ENCODE measurements at regions not wholly inside any gene's neighbourhood (a gene's known extent, or its start where the extent isn't known, plus 50 kb on each side); places are given as distances from the start of the nearest gene placed in this dataset.
A peak's percentile ranks its signal among the peaks of the same experiment; 100 is the strongest.

- Histone ChIP-seq H3K36me3 (ENCODE audit: control insufficient read depth in 5 of 5, insufficient read depth in 5 of 5, low read length in 5 of 5) (no peaks in the 10 kb centered on the region), H3K4me3 (ENCODE audit: low read depth in 1 of 5, low read length in 5 of 5) (no peak overlapping the region), H3K9ac (ENCODE audit: low read length in 5 of 5) (no peak overlapping the region), H3K27me3 (ENCODE audit: control insufficient read depth in 5 of 5, insufficient read depth in 4 of 5, low read length in 5 of 5) (no peaks in the 10 kb centered on the region), H3K27ac (ENCODE audit: low read depth, low read length) (no peak overlapping the region), H3K9me3 (ENCODE audit: control insufficient read depth in 5 of 5, low read length in 5 of 5) (no peaks in the 10 kb centered on the region), H3K4me1 (ENCODE audit: control insufficient read depth in 5 of 5, insufficient read depth in 5 of 5, low read length in 5 of 5) (peaks cover 0 to 14% (median 3%) of the 10 kb centered on the region in 5 donors)
These were observed 72.1 kb downstream of the PHLDA1 start for GRCh38 chr12:75959506-75959905.

- Histone ChIP-seq H3K9ac (ENCODE audit: low read length in 5 of 5) (no peak overlapping the region), H3K9me3 (ENCODE audit: control insufficient read depth in 5 of 5, low read length in 5 of 5) (no peaks in the 10 kb centered on the region), H3K27me3 (ENCODE audit: control insufficient read depth in 5 of 5, insufficient read depth in 4 of 5, low read length in 5 of 5) (no peaks in the 10 kb centered on the region), H3K4me1 (ENCODE audit: control insufficient read depth in 5 of 5, insufficient read depth in 5 of 5, low read length in 5 of 5) (peaks cover 0 to 19% (median 4%) of the 10 kb centered on the region in 5 donors), H3K27ac (ENCODE audit: low read depth, low read length) (no peak overlapping the region), H3K4me3 (ENCODE audit: low read depth in 1 of 5, low read length in 5 of 5) (no peak overlapping the region), H3K36me3 (ENCODE audit: control insufficient read depth in 5 of 5, insufficient read depth in 5 of 5, low read length in 5 of 5) (no peaks in the 10 kb centered on the region)
These were observed 72.5 kb downstream of the PHLDA1 start for GRCh38 chr12:75959060-75959459.

- H3K9ac ChIP-seq (ENCODE audit: low read length in 5 of 5): no peak overlapping the region
- no peaks in the 10 kb centered on the region for H3K9me3 ChIP-seq (ENCODE audit: control insufficient read depth in 5 of 5, low read length in 5 of 5)
- H3K36me3 ChIP-seq (ENCODE audit: control insufficient read depth in 5 of 5, insufficient read depth in 5 of 5, low read length in 5 of 5): no peaks in the 10 kb centered on the region
- H3K4me1 ChIP-seq (ENCODE audit: control insufficient read depth in 5 of 5, insufficient read depth in 5 of 5, low read length in 5 of 5): peaks cover 4 to 37% (median 21%) of the 10 kb centered on the region in 5 donors
- H3K27ac ChIP-seq (ENCODE audit: low read depth, low read length): no peak overlapping the region
- no peak overlapping the region for H3K4me3 ChIP-seq (ENCODE audit: low read depth in 1 of 5, low read length in 5 of 5)
- H3K27me3 ChIP-seq (ENCODE audit: control insufficient read depth in 5 of 5, insufficient read depth in 4 of 5, low read length in 5 of 5): no peaks in the 10 kb centered on the region
These were observed 76.3 kb downstream of the PHLDA1 start for GRCh38 chr12:75955251-75955650.

GRCh38 chr12:75954749-75955148 lies 76.8 kb downstream of the PHLDA1 start:
- Histone ChIP-seq H3K9me3 (ENCODE audit: control insufficient read depth in 5 of 5, low read length in 5 of 5) (no peaks in the 10 kb centered on the region), H3K27ac (ENCODE audit: low read depth, low read length) (no peak overlapping the region), H3K27me3 (ENCODE audit: control insufficient read depth in 5 of 5, insufficient read depth in 4 of 5, low read length in 5 of 5) (no peaks in the 10 kb centered on the region), H3K9ac (ENCODE audit: low read length in 5 of 5) (no peak overlapping the region), H3K4me1 (ENCODE audit: control insufficient read depth in 5 of 5, insufficient read depth in 5 of 5, low read length in 5 of 5) (peaks cover 4 to 33% (median 21%) of the 10 kb centered on the region in 5 donors), H3K36me3 (ENCODE audit: control insufficient read depth in 5 of 5, insufficient read depth in 5 of 5, low read length in 5 of 5) (no peaks in the 10 kb centered on the region), H3K4me3 (ENCODE audit: low read depth in 1 of 5, low read length in 5 of 5) (no peak overlapping the region)

- Histone ChIP-seq H3K9ac (ENCODE audit: low read length in 5 of 5) (peak overlapping the region in 1 of 5 donors; percentile 63), H3K9me3 (ENCODE audit: control insufficient read depth in 5 of 5, low read length in 5 of 5) (no peaks in the 10 kb centered on the region), H3K27ac (ENCODE audit: low read depth, low read length) (no peak overlapping the region), H3K4me1 (ENCODE audit: control insufficient read depth in 5 of 5, insufficient read depth in 5 of 5, low read length in 5 of 5) (peaks cover 4 to 27% (median 21%) of the 10 kb centered on the region in 5 donors), H3K27me3 (ENCODE audit: control insufficient read depth in 5 of 5, insufficient read depth in 4 of 5, low read length in 5 of 5) (no peaks in the 10 kb centered on the region), H3K36me3 (ENCODE audit: control insufficient read depth in 5 of 5, insufficient read depth in 5 of 5, low read length in 5 of 5) (no peaks in the 10 kb centered on the region), H3K4me3 (ENCODE audit: low read depth in 1 of 5, low read length in 5 of 5) (no peak overlapping the region)
These were observed 77.5 kb downstream of the PHLDA1 start for GRCh38 chr12:75954041-75954440.

- H3K27ac ChIP-seq (ENCODE audit: low read depth, low read length): no peak overlapping the region
- H3K9ac ChIP-seq (ENCODE audit: low read length in 5 of 5): peak overlapping the region in 3 of 5 donors; percentile 31 to 63 (median 35)
- no peaks in the 10 kb centered on the region for H3K36me3 ChIP-seq (ENCODE audit: control insufficient read depth in 5 of 5, insufficient read depth in 5 of 5, low read length in 5 of 5)
- peaks cover 4 to 26% (median 21%) of the 10 kb centered on the region in 5 donors for H3K4me1 ChIP-seq (ENCODE audit: control insufficient read depth in 5 of 5, insufficient read depth in 5 of 5, low read length in 5 of 5)
- no peak overlapping the region for H3K4me3 ChIP-seq (ENCODE audit: low read depth in 1 of 5, low read length in 5 of 5)
- no peaks in the 10 kb centered on the region for H3K27me3 ChIP-seq (ENCODE audit: control insufficient read depth in 5 of 5, insufficient read depth in 4 of 5, low read length in 5 of 5)
- H3K9me3 ChIP-seq (ENCODE audit: control insufficient read depth in 5 of 5, low read length in 5 of 5): no peaks in the 10 kb centered on the region
These were observed 78.2 kb downstream of the PHLDA1 start for GRCh38 chr12:75953312-75953906.

GRCh38 chr12:75951399-75952278 lies 79.9 kb downstream of the PHLDA1 start:
- H3K27me3 ChIP-seq (ENCODE audit: control insufficient read depth in 5 of 5, insufficient read depth in 4 of 5, low read length in 5 of 5): no peaks in the 10 kb centered on the region
- H3K4me3 ChIP-seq (ENCODE audit: low read depth in 1 of 5, low read length in 5 of 5): no peak overlapping the region
- no peaks in the 10 kb centered on the region for H3K9me3 ChIP-seq (ENCODE audit: control insufficient read depth in 5 of 5, low read length in 5 of 5)

GRCh38 chr12:75947156-75947723 lies 84.3 kb downstream of the PHLDA1 start:
- no peaks in the 10 kb centered on the region for H3K27me3 ChIP-seq (ENCODE audit: control insufficient read depth in 5 of 5, insufficient read depth in 4 of 5, low read length in 5 of 5)
- no peak overlapping the region for H3K9ac ChIP-seq (ENCODE audit: low read length in 5 of 5)
- H3K4me1 ChIP-seq (ENCODE audit: control insufficient read depth in 5 of 5, insufficient read depth in 5 of 5, low read length in 5 of 5): peaks cover 0 to 9% (median 2%) of the 10 kb centered on the region in 5 donors
- H3K36me3 ChIP-seq (ENCODE audit: control insufficient read depth in 5 of 5, insufficient read depth in 5 of 5, low read length in 5 of 5): no peaks in the 10 kb centered on the region
- H3K4me3 ChIP-seq (ENCODE audit: low read depth in 1 of 5, low read length in 5 of 5): no peak overlapping the region
- no peak overlapping the region for H3K27ac ChIP-seq (ENCODE audit: low read depth, low read length)
- no peaks in the 10 kb centered on the region for H3K9me3 ChIP-seq (ENCODE audit: control insufficient read depth in 5 of 5, low read length in 5 of 5)

More at GRCh38 chr12:75951399-75952278, 79.9 kb downstream of the PHLDA1 start:
- Histone ChIP-seq H3K27ac (ENCODE audit: low read depth, low read length) (no peak overlapping the region), H3K9ac (ENCODE audit: low read length in 5 of 5) (no peak overlapping the region), H3K4me1 (ENCODE audit: control insufficient read depth in 5 of 5, insufficient read depth in 5 of 5, low read length in 5 of 5) (peaks cover 4 to 26% (median 21%) of the 10 kb centered on the region in 5 donors), H3K36me3 (ENCODE audit: control insufficient read depth in 5 of 5, insufficient read depth in 5 of 5, low read length in 5 of 5) (no peaks in the 10 kb centered on the region)

GRCh38 chr12:75945581-75945980 lies 86.0 kb downstream of the PHLDA1 start:
- Histone ChIP-seq H3K27me3 (ENCODE audit: control insufficient read depth in 5 of 5, insufficient read depth in 4 of 5, low read length in 5 of 5) (no peaks in the 10 kb centered on the region), H3K27ac (ENCODE audit: low read depth, low read length) (no peak overlapping the region), H3K36me3 (ENCODE audit: control insufficient read depth in 5 of 5, insufficient read depth in 5 of 5, low read length in 5 of 5) (no peaks in the 10 kb centered on the region), H3K9ac (ENCODE audit: low read length in 5 of 5) (no peak overlapping the region), H3K9me3 (ENCODE audit: control insufficient read depth in 5 of 5, low read length in 5 of 5) (no peaks in the 10 kb centered on the region), H3K4me3 (ENCODE audit: low read depth in 1 of 5, low read length in 5 of 5) (no peak overlapping the region), H3K4me1 (ENCODE audit: control insufficient read depth in 5 of 5, insufficient read depth in 5 of 5, low read length in 5 of 5) (peaks cover 0 to 5% (median 0%) of the 10 kb centered on the region in 5 donors)

GRCh38 chr12:75944905-75945432 lies 86.6 kb downstream of the PHLDA1 start:
- Histone ChIP-seq H3K36me3 (ENCODE audit: control insufficient read depth in 5 of 5, insufficient read depth in 5 of 5, low read length in 5 of 5) (no peaks in the 10 kb centered on the region), H3K27ac (ENCODE audit: low read depth, low read length) (no peak overlapping the region)

More at GRCh38 chr12:75944905-75945432, 86.6 kb downstream of the PHLDA1 start:
- Histone ChIP-seq H3K9me3 (ENCODE audit: control insufficient read depth in 5 of 5, low read length in 5 of 5) (no peaks in the 10 kb centered on the region), H3K9ac (ENCODE audit: low read length in 5 of 5) (no peak overlapping the region), H3K4me3 (ENCODE audit: low read depth in 1 of 5, low read length in 5 of 5) (no peak overlapping the region), H3K27me3 (ENCODE audit: control insufficient read depth in 5 of 5, insufficient read depth in 4 of 5, low read length in 5 of 5) (no peaks in the 10 kb centered on the region), H3K4me1 (ENCODE audit: control insufficient read depth in 5 of 5, insufficient read depth in 5 of 5, low read length in 5 of 5) (peaks cover 0 to 5% (median 0%) of the 10 kb centered on the region in 5 donors)

Data from subcutaneous abdominal adipose tissue (tissue), 5 donors.